SK-N-SH (cell line): ENCODE measurements at regions not wholly inside any gene's neighbourhood (a gene's known extent, or its start where the extent isn't known, plus 50 kb on each side); places are given as distances from the start of the nearest gene placed in this dataset.
"Not testable (repeated sequence)": the region's sequence is repeated elsewhere in the genome, so short reads cannot be mapped to it uniquely, and the experiment has no call there.

ENCODE experiments used
- EP300 ChIP-seq, 2 experiments: IDR thresholded peaks; 2 replicates each; pipeline versions ENCODE4 v1.4.0 to v1.6.1; 2012; ENCODE audit warnings: borderline replicate concordance in 1 of 2, low read depth in 1 of 2, low read length in 1 of 2
- IRF3 ChIP-seq: fragments of 150-350 bp; IDR thresholded peaks from 2 replicates; pipeline ENCODE4 v1.6.1; 2016; ENCODE audit warnings: mild to moderate bottlenecking, low read depth, low read length
- RAD21 ChIP-seq: IDR thresholded peaks from 2 replicates; pipeline ENCODE4 v1.6.1; 2012; ENCODE audit warnings: mild to moderate bottlenecking, low read length
- RCOR1 ChIP-seq: fragments of 150-350 bp; IDR thresholded peaks from 2 replicates; pipeline ENCODE4 v1.6.1; 2017; ENCODE audit warnings: antibody characterized with exemption, low read length
- SMC3 ChIP-seq: IDR thresholded peaks from 2 replicates; pipeline ENCODE4 v1.6.1; 2012; ENCODE audit warnings: low read depth, low read length, improper control_type of control experiment
- TAF1 ChIP-seq: IDR thresholded peaks from 2 replicates; pipeline ENCODE4 v1.6.1; 2012; ENCODE audit warnings: low read depth, mild to moderate bottlenecking, low read length, moderate library complexity, borderline replicate concordance
- YY1 ChIP-seq: IDR thresholded peaks from 2 replicates; pipeline ENCODE4 v1.4.0; 2012; ENCODE audit warnings: low read depth, mild to moderate bottlenecking
- TF ChIP-seq, protein P1 (sequence below): fragments of 200-600 bp; sonication (generic); IDR thresholded peaks from 2 replicates; pipeline ENCODE4 v1.6.1; 2017; ENCODE audit warnings: antibody characterized with exemption, mild to moderate bottlenecking, moderate library complexity

DNA sequence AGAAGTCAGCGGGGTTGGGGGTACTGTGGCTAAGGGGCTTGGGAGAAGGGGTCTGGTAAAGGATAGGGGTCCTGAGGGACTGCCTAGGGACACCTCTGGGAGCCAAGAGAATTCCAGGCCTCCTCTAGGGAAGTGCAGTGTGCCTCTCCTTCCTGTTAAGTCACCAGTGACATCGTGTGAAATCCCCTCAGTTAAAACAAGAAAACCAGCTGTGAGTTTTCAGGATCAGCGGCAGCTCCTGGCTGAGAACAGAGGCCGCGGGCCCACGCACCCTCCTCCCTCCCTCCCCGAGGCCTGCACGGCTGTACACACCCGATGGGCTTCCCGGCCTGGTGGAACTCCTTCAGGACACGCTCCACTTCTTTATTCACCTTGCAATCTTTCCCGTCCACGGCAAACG is 5400.0 kb upstream of the TPTE start:
- TF ChIP-seq SMC3; RAD21; RCOR1; EP300 (IDR thresholded peaks at IDR 0.05; ENCODE audit: borderline replicate concordance in 1 of 2, low read depth in 1 of 2, low read length in 1 of 2); IRF3; YY1; TAF1: not testable (repeated sequence)
- TF ChIP-seq, protein P1, sequence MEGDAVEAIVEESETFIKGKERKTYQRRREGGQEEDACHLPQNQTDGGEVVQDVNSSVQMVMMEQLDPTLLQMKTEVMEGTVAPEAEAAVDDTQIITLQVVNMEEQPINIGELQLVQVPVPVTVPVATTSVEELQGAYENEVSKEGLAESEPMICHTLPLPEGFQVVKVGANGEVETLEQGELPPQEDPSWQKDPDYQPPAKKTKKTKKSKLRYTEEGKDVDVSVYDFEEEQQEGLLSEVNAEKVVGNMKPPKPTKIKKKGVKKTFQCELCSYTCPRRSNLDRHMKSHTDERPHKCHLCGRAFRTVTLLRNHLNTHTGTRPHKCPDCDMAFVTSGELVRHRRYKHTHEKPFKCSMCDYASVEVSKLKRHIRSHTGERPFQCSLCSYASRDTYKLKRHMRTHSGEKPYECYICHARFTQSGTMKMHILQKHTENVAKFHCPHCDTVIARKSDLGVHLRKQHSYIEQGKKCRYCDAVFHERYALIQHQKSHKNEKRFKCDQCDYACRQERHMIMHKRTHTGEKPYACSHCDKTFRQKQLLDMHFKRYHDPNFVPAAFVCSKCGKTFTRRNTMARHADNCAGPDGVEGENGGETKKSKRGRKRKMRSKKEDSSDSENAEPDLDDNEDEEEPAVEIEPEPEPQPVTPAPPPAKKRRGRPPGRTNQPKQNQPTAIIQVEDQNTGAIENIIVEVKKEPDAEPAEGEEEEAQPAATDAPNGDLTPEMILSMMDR: not testable (repeated sequence)
